ENCODE measurements at regions not wholly inside any gene's neighbourhood (a gene's known extent, or its start where the extent isn't known, plus 50 kb on each side); places are given as distances from the start of the nearest gene placed in this dataset.

DNA sequence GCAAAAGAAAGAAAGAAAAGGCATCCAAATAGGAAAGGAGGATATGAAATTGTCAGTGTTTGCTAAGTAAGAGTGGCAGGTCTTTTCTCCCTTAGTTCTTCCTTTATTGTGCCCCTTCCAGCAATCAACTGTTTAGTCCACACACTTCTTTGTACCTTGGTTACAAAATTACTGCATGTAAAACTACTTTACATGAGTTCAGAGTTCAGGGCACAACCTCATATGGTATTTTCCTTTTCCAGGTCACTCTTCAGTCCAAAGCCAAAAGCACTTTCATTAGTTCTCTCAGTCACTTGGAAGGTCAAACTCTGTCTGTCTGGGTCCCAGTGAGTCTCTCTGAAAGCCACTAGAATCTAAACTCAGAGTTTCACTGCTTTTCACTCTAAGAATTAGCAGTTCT, 122.5 kb upstream of the SRD5A2 start:
- TF ChIP-seq, protein P1, sequence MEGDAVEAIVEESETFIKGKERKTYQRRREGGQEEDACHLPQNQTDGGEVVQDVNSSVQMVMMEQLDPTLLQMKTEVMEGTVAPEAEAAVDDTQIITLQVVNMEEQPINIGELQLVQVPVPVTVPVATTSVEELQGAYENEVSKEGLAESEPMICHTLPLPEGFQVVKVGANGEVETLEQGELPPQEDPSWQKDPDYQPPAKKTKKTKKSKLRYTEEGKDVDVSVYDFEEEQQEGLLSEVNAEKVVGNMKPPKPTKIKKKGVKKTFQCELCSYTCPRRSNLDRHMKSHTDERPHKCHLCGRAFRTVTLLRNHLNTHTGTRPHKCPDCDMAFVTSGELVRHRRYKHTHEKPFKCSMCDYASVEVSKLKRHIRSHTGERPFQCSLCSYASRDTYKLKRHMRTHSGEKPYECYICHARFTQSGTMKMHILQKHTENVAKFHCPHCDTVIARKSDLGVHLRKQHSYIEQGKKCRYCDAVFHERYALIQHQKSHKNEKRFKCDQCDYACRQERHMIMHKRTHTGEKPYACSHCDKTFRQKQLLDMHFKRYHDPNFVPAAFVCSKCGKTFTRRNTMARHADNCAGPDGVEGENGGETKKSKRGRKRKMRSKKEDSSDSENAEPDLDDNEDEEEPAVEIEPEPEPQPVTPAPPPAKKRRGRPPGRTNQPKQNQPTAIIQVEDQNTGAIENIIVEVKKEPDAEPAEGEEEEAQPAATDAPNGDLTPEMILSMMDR (IDR thresholded peaks at IDR 0.05 in 4 of 5, conservative IDR thresholded peaks at IDR 0.05 in 1 of 5), result no peak
- no peak for TF ChIP-seq POLR2A (IDR thresholded peaks at IDR 0.05)
